C4-2B (cell line): ENCODE measurements at regions not wholly inside any gene's neighbourhood (a gene's known extent, or its start where the extent isn't known, plus 50 kb on each side); places are given as distances from the start of the nearest gene placed in this dataset.

Experiments used
- H3K27ac ChIP-seq: fragments of 450-650 bp; 2 replicates; pipeline ENCODE4 v1.5.1; 2017
- ZFX ChIP-seq: fragments of 450-650 bp; IDR thresholded peaks from 2 replicates; pipeline ENCODE4 v1.6.1; 2017
- TF ChIP-seq, protein P1 (sequence below): fragments of 450-650 bp; conservative IDR thresholded peaks from 2 replicates; pipeline ENCODE4 v1.5.1; 2017; ENCODE audit warnings: mild to moderate bottlenecking

DNA sequence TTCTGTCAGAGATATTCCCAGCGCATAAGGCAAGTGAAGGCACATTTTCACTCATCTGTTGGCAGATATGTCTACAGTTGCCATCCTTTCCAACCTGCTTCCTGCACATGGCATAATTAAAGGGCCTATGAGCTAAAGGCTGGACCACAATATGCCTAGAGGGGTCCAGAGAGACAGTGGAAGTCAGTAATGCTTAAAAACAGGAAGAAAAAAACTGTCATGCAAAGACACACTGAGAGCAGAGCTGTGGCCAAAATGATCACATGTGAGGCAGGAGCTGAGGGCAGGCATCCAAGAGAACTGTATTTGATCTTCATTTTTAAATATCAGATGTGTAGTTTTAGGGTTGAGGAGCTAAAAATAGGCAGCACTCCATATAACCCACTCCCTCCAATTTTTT, 125.0 kb upstream of the BACH2 start:
- TF ChIP-seq, protein P1, sequence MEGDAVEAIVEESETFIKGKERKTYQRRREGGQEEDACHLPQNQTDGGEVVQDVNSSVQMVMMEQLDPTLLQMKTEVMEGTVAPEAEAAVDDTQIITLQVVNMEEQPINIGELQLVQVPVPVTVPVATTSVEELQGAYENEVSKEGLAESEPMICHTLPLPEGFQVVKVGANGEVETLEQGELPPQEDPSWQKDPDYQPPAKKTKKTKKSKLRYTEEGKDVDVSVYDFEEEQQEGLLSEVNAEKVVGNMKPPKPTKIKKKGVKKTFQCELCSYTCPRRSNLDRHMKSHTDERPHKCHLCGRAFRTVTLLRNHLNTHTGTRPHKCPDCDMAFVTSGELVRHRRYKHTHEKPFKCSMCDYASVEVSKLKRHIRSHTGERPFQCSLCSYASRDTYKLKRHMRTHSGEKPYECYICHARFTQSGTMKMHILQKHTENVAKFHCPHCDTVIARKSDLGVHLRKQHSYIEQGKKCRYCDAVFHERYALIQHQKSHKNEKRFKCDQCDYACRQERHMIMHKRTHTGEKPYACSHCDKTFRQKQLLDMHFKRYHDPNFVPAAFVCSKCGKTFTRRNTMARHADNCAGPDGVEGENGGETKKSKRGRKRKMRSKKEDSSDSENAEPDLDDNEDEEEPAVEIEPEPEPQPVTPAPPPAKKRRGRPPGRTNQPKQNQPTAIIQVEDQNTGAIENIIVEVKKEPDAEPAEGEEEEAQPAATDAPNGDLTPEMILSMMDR: no peak
- no peak for TF ChIP-seq ZFX
- H3K27ac ChIP-seq: no peak overlapping the region

DNA sequence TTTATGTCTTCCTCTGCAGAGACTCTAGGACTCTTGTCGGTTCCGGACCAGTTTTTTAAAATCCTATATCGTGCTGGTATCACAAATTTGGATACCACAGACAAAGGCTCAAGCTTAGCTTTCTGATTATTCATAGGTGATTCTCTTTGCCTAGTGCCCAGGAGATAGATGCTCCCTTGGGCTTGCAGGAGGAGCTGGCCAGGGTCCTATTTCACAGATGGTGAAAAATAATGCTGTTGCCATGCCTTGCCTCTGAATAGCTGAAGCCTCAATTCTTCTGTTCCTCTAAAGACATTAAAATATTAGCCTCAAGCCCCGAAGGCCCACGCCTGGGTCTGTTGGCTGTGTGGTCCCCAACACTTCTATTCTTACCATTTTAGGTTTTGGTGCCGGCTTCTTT, 123.9 kb upstream of the BACH2 start:
- no peak for TF ChIP-seq ZFX
- TF ChIP-seq, protein P1: no peak
- no peak overlapping the region for H3K27ac ChIP-seq

DNA sequence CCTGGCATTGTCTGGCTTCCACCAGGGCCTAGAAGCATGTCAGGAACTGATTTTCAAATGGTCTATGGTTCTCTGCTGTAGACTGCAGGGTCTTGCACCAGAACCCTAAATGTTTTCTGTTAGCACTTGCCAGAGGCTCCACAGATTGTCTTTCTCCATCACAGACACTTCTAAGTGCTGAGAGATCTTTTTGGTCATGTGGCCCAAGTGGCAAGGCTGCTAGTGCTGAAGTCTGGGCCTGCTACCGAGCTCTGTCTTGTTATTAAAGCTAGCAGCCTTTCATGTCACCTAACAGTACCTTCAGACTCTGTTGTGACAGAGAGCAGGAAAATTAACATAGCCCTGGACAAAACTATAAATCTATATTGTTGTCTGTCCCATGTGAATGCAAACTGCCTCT, 120.7 kb upstream of the BACH2 start:
- H3K27ac ChIP-seq: no peak overlapping the region
- TF ChIP-seq ZFX: no peak
- TF ChIP-seq, protein P1: no peak

DNA sequence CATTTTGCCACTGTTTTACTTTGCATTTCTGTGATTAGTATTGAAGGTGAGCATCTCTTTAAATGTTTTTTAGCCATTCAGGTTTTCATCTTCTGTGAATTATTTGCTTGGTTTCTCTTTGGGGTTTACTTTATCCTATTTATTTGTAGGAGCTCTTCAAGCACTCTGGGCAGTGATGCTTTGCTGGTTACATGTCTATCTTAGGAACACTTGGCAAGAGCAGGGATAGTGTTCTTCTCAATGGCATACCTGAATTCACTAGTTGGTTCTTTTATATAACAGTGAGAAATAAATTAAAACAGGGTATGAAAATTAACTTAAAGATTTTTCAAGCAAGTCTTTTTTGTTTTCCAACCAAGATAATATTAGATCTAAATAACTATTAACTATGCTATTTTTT, 119.7 kb upstream of the BACH2 start:
- TF ChIP-seq ZFX: no peak
- TF ChIP-seq, protein P1: no peak
- no peak overlapping the region for H3K27ac ChIP-seq

DNA sequence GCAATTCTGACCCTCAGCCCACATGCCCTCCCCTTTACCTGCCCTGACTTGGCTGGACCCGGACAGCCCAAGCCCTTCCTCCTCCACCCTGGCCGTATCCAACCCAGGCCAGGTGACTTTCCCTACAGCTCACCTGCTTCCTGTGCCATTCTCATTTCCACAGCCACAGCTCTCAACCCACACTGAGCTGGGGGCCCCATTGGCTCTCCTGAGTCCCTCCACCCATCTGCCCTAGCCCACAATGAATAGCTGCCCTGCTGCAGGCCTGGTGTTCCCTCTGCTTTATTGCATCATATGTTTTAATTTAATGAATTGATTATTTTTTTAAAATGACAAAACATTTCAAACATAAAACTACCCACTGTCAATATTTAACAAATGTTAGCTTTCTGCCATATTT, 118.5 kb upstream of the BACH2 start:
- TF ChIP-seq, protein P1: no peak
- TF ChIP-seq ZFX: no peak

DNA sequence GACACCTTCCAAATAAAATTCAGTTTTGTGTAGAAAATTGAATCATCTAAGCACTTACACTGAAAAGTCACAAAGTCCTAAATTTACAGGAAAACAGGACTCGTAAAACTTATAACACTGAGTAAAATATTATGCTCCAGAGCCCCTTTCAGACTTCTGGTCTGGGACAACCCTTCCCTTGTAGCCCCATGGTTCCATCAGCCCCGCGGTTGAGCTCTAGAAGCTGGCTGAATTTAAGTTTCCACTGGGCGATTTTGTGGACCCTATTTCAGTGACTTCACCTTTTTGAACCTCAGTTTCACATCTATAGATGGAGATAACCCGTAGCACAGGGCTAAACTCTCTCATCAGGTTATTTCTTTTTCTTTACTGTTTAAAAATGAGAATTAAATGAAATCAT, 117.7 kb upstream of the BACH2 start:
- H3K27ac ChIP-seq: no peak overlapping the region
- TF ChIP-seq ZFX: no peak
- TF ChIP-seq, protein P1: no peak

More for the DNA sequence above, 118.5 kb upstream of the BACH2 start:
- H3K27ac ChIP-seq: no peak overlapping the region

DNA sequence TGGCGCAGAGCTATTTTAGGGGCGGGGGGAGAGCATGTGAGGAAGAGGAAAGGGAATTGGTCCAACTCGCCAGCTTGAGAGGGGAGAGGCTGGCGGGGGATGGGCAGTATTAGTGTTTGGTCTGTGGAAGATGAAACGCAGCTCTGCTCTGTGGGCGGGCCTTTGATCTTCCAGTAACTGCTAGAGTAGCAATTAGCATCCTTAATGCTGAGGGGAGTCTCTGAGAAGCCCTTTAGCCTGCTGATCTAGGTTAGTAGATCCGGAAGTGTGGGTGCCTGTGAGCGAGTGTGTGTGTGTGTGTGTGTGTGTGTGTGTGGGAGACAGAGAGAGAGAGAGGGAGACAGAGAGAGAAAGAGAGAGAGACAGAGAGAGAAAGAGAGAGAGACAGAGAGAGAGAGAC, 117.2 kb upstream of the BACH2 start:
- TF ChIP-seq, protein P1: no peak
- no peak for TF ChIP-seq ZFX
- no peak overlapping the region for H3K27ac ChIP-seq
